A549 (cell line): ENCODE measurements at regions not wholly inside any gene's neighbourhood (a gene's known extent, or its start where the extent isn't known, plus 50 kb on each side); places are given as distances from the start of the nearest gene placed in this dataset.

ENCODE experiments used
- ATAC-seq, 2 experiments: fragments of 200-7000 bp in 1 of 2; fragments of >200 bp in 1 of 2; cut with Nextera tagmentation in 1 of 2; cut with Tn5 transposase in 1 of 2; 3 replicates each; pipeline versions ENCODE4 v1.8.0 to v1.9.1; 2018 to 2020; ENCODE audit warnings: mild to moderate bottlenecking in 1 of 2, moderate library complexity in 1 of 2
- CTCF ChIA-PET: fragments of 300-600 bp; sonication (Branson Sonifier 250); formaldehyde crosslinking; extraction: SDS; loops from one replicate; lab custom pipeline; 2021; ENCODE audit warnings: antibody characterized with exemption, inconsistent platforms; lab: Yijun Ruan, JAX
- POLR2A ChIA-PET: fragments of 350-600 bp; formaldehyde crosslinking; extraction: SDS; loops from one replicate; lab custom pipeline; 2021; ENCODE audit warnings: antibody characterized with exemption, inconsistent platforms; lab: Yijun Ruan, JAX
- DNase-seq, 2 experiments: peaks; one replicate each; pipeline versions ENCODE4 v3.0.0 to v3.0.0-alpha.2; 2011 to 2016; ENCODE audit warnings: low read depth in 1 of 2, low spot score in 1 of 2
- FAIRE-seq: peaks from 2 replicates; lab custom pipeline; 2011; peaks lifted over from hg19 to GRCh38; lab: Jason Lieb, UNC
- H3K27ac ChIP-seq, 2 experiments: fragments of >200 bp; sonication (Bioruptor Twin); formaldehyde crosslinking; 3 replicates each; pipeline ENCODE4 v1.5.1; 2016 to 2017
- H3K4me1 ChIP-seq: fragments of >200 bp; sonication (Bioruptor Twin); formaldehyde crosslinking; 3 replicates; pipeline ENCODE4 v1.6.1; 2016
- H3K4me2 ChIP-seq: fragments of >200 bp; sonication (Bioruptor Twin); formaldehyde crosslinking; 3 replicates; pipeline ENCODE4 v1.6.1; 2016
- H3K4me3 ChIP-seq: fragments of >200 bp; sonication (Bioruptor Twin); formaldehyde crosslinking; 3 replicates; pipeline ENCODE4 v1.5.1; 2016
- H3K9me3 ChIP-seq: fragments of >200 bp; sonication (Bioruptor Twin); formaldehyde crosslinking; 3 replicates; pipeline ENCODE4 v1.6.1; 2016
- CEBPB ChIP-seq, 2 experiments: fragments of >200 bp in 1 of 2; sonication (Bioruptor Twin) in 1 of 2; formaldehyde crosslinking in 1 of 2; IDR thresholded peaks; 2 replicates each; pipeline ENCODE4 v1.6.1; 2012 to 2016
- CHD2 ChIP-seq: fragments of 150-350 bp; IDR thresholded peaks from 2 replicates; pipeline ENCODE4 v1.6.1; 2014; ENCODE audit warnings: low read length; ENCODE audit not compliant: partially characterized antibody
- EHMT2 ChIP-seq: fragments of 200-600 bp; sonication (generic); IDR thresholded peaks from 2 replicates; pipeline ENCODE4 v1.6.1; 2016; ENCODE audit warnings: antibody characterized with exemption, low read depth, mild to moderate bottlenecking, moderate library complexity
- ESRRA ChIP-seq: fragments of 150-350 bp; IDR thresholded peaks from 2 replicates; pipeline ENCODE4 v1.6.1; 2014; ENCODE audit warnings: mild to moderate bottlenecking, low read length, borderline replicate concordance
- FOSL2 ChIP-seq, 2 experiments: fragments of 450-650 bp in 1 of 2; fragments of >200 bp in 1 of 2; sonication (Bioruptor Twin) in 1 of 2; formaldehyde crosslinking; IDR thresholded peaks; 2 replicates each; pipeline versions ENCODE4 v1.5.0 to v1.6.1; 2016 to 2020; ENCODE audit warnings: mild to moderate bottlenecking in 1 of 2, moderate library complexity in 1 of 2
- HEYL ChIP-seq: fragments of 250-450 bp; sonication (Bioruptor Pico); IDR thresholded peaks from 2 replicates; pipeline ENCODE4 v1.8.0; 2021; ENCODE audit warnings: mild to moderate bottlenecking, moderate library complexity
- HOXA7 ChIP-seq: fragments of 250-450 bp; sonication (Bioruptor Pico); IDR thresholded peaks from 2 replicates; pipeline ENCODE4 v1.5.0; 2020; ENCODE audit warnings: mild to moderate bottlenecking, moderate library complexity
- JUNB ChIP-seq: fragments of >200 bp; sonication (Bioruptor Twin); formaldehyde crosslinking; IDR thresholded peaks from 2 replicates; pipeline ENCODE4 v1.6.1; 2016
- MAFK ChIP-seq: fragments of 450-650 bp; IDR thresholded peaks from 2 replicates; pipeline ENCODE4 v1.6.1; 2014; ENCODE audit not compliant: partially characterized antibody
- PHF8 ChIP-seq: fragments of 200-600 bp; sonication (generic); IDR thresholded peaks from 2 replicates; pipeline ENCODE4 v1.6.1; 2016; ENCODE audit warnings: low read depth, mild to moderate bottlenecking, antibody characterized with exemption, moderate library complexity, borderline replicate concordance
- RAD21 ChIP-seq, 2 experiments: fragments of >200 bp in 1 of 2; sonication (Bioruptor Twin) in 1 of 2; formaldehyde crosslinking in 1 of 2; IDR thresholded peaks in 1 of 2; conservative IDR thresholded peaks in 1 of 2; 2 replicates in 1 of 2; 3 replicates in 1 of 2; pipeline ENCODE4 v1.6.1; 2012 to 2018; ENCODE audit warnings: inconsistent platforms in 1 of 2
- TFCP2L1 ChIP-seq: fragments of 250-450 bp; sonication (Bioruptor Pico); IDR thresholded peaks from 2 replicates; pipeline ENCODE4 v1.5.0; 2021; ENCODE audit warnings: mild to moderate bottlenecking
- ZNF302 ChIP-seq: fragments of 250-450 bp; sonication (Bioruptor Pico); IDR thresholded peaks from 2 replicates; pipeline ENCODE4 v1.9.0; 2021; ENCODE audit warnings: inconsistent platforms, mild to moderate bottlenecking, moderate library complexity
- WGBS: methylation state at CpG from one replicate; pipeline ENCODE4 v1.1.6; 2017; ENCODE audit errors: missing lambda C conversion rate; 5-methylcytosine and 5-hydroxymethylcytosine counted together
- TF ChIP-seq, protein P1 (sequence below): fragments of 250-450 bp; sonication (Bioruptor Pico); IDR thresholded peaks from 2 replicates; pipeline ENCODE4 v1.5.0; 2020; ENCODE audit warnings: low read depth, mild to moderate bottlenecking, moderate library complexity
- TF ChIP-seq, protein P2 (sequence below): fragments of 200-600 bp; sonication (generic); IDR thresholded peaks from 2 replicates; pipeline ENCODE4 v1.6.1; 2016; ENCODE audit warnings: antibody characterized with exemption, mild to moderate bottlenecking, moderate library complexity

DNA sequence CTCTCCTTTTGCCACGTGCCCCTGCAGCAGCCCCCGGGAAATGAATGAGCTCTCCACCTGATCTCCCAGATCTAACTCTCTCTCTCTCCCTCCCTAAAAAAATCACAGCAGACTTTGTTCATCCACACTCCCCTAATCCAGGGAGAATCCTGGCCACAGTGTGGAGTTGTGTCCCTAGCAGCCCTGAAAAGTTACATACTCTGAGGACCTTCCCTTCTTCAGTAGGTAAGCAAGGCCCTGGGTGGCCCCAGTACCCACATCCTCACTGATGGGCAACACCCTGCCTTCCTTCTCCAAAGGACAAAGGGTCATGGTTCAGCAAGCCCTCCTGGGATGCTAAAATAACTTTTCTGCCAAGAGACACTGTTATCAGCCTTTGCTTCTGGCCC, 76.9 kb upstream of the GLI2 start:
- Histone ChIP-seq H3K9me3 (peaks cover 2% of the 10 kb centered on the region; the same call in 1 of the 3 replicates), H3K27ac (no peak overlapping the region), H3K4me3 (no peak overlapping the region), H3K4me1 (no peaks in the 10 kb centered on the region), H3K4me2 (no peak overlapping the region)
- POLR2A ChIA-PET: no interaction called here
- WGBS: 28% methylated on average over 2 of the region's 2 CpGs
- FAIRE-seq (no peak), DNase-seq (no peak), ATAC-seq (no peak)
- no peak for TF ChIP-seq HOXA7 (CRISPR knock-in tag)
- CTCF ChIA-PET: interaction anchor here (1.0 to 1.7 kb wide), 3 partner anchors 19 to 427 kb away, joined by 3 to 4 read pairs (median 3); no protein-coding TSS in a partner anchor

DNA sequence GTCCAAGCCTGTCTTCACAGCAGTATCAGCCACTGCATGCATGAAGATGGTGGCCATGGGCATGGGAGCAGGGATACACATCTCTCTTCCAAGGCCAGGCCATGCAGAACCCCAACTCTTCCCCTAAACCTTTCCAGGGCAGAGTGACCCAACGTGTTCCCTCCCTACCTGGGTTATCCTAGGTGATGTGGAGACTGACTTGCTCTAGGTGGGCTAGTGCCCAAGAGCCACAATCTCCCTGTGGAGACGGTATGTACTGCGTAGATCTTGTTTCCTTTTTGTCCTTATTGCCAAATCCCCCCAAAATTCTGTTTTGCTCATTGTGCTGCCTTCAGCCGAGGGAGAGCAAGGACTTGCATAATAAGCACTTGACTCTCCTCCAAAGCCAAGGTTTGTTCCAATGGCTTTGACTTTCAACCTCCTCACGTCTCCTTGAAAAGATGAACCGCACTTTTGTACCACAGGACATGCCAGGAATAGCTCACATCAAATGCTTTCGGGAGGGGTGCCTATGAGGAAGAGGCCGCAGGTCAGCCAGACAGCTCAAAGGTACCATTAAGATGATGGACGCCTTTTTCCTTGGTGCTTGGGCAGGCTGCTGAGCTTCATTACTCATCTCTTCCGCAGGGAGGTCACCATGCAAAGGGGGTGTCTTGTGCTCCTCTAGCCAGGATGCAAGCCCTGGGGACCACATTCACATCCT, 76.2 kb upstream of the GLI2 start:
- no peak for DNase-seq
- Histone ChIP-seq H3K4me2 (no peak overlapping the region), H3K9me3 (peaks cover 5% of the 10 kb centered on the region; the same call in 1 of the 3 replicates), H3K27ac (no peak overlapping the region), H3K4me3 (no peak overlapping the region)
- CTCF ChIA-PET: interaction anchor here (0.7 to 2.2 kb wide), 5 partner anchors 9 to 325 kb away, joined by 3 to 9 read pairs (median 3); no protein-coding TSS in a partner anchor
- FAIRE-seq: no peak
- no peak for ATAC-seq
- WGBS: 72% methylated on average over 10 of the region's 10 CpGs
- TF ChIP-seq HOXA7 (CRISPR knock-in tag) (no peak), TFCP2L1 (CRISPR knock-in tag) (no peak), JUNB (no peak), EHMT2 (no peak), FOSL2 (IDR thresholded peaks at IDR 0.05) (no peak), FOSL2 (CRISPR knock-in tag; IDR thresholded peaks at IDR 0.05) (no peak), ESRRA (no peak), HEYL (CRISPR knock-in tag) (no peak)
- TF ChIP-seq, all 56 proteins: peak for 0
- POLR2A ChIA-PET: no interaction called here
- H3K4me1 ChIP-seq: no peaks in the 10 kb centered on the region

DNA sequence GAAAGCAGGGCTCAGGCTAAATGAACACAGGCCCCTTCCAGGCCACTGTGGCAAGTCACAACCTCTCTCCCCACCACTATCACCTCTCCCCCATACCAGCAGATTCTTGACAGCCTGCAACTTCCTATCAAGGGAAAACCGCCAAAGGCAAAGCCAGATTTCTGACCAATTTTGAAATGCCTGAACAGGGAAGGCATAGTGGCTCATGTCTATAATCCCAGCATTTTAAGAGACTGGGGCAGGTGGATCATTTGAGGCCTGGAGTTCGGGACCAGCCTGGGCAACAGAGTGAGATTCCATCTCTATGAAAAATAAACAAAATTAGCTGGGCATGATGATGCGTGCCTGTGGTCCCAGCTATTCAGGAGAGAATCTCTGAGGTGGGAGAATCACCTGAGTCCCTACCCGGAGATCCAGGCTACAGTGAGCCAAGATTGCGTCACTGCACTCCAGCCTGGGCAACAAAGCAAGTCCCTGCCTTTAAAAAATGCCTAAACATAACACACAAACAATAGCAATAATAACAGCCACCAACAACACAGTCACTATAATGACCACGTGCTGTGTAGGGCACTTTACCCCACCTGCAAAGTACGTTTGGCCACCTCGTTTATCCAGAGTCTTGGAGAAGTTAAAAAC, 75.5 kb upstream of the GLI2 start:
- FAIRE-seq: no peak
- TF ChIP-seq, protein P1, sequence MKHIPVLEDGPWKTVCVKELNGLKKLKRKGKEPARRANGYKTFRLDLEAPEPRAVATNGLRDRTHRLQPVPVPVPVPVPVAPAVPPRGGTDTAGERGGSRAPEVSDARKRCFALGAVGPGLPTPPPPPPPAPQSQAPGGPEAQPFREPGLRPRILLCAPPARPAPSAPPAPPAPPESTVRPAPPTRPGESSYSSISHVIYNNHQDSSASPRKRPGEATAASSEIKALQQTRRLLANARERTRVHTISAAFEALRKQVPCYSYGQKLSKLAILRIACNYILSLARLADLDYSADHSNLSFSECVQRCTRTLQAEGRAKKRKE (CRISPR knock-in tag): no peak
- no peak for TF ChIP-seq PHF8
- no peak for TF ChIP-seq RAD21 (conservative IDR thresholded peaks at IDR 0.05 in 1 of 2, IDR thresholded peaks at IDR 0.05 in 1 of 2)
- no peak for TF ChIP-seq CHD2
- TF ChIP-seq HEYL (CRISPR knock-in tag): no peak
- TF ChIP-seq CEBPB (IDR thresholded peaks at IDR 0.05): peak in 1 of 2 experiments; percentile 40; a peak in 1 of 4 replicates
- no peak for TF ChIP-seq MAFK
- TF ChIP-seq, protein P2, sequence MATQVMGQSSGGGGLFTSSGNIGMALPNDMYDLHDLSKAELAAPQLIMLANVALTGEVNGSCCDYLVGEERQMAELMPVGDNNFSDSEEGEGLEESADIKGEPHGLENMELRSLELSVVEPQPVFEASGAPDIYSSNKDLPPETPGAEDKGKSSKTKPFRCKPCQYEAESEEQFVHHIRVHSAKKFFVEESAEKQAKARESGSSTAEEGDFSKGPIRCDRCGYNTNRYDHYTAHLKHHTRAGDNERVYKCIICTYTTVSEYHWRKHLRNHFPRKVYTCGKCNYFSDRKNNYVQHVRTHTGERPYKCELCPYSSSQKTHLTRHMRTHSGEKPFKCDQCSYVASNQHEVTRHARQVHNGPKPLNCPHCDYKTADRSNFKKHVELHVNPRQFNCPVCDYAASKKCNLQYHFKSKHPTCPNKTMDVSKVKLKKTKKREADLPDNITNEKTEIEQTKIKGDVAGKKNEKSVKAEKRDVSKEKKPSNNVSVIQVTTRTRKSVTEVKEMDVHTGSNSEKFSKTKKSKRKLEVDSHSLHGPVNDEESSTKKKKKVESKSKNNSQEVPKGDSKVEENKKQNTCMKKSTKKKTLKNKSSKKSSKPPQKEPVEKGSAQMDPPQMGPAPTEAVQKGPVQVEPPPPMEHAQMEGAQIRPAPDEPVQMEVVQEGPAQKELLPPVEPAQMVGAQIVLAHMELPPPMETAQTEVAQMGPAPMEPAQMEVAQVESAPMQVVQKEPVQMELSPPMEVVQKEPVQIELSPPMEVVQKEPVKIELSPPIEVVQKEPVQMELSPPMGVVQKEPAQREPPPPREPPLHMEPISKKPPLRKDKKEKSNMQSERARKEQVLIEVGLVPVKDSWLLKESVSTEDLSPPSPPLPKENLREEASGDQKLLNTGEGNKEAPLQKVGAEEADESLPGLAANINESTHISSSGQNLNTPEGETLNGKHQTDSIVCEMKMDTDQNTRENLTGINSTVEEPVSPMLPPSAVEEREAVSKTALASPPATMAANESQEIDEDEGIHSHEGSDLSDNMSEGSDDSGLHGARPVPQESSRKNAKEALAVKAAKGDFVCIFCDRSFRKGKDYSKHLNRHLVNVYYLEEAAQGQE: no peak
- TF ChIP-seq ZNF302: no peak
- TF ChIP-seq, all 56 proteins: peak for 1
- Histone ChIP-seq H3K27ac (no peak overlapping the region), H3K9me3 (peaks cover 10% of the 10 kb centered on the region), H3K4me1 (no peaks in the 10 kb centered on the region), H3K4me2 (no peak overlapping the region), H3K4me3 (no peak overlapping the region)
- ATAC-seq (no peak), DNase-seq (no peak)
- ChIA-PET CTCF (interaction anchor here (0.8 to 2.2 kb wide), 3 partner anchors 10 to 326 kb away, joined by 3 to 9 read pairs (median 5); no protein-coding TSS in a partner anchor), POLR2A (no interaction called here)
- 45% methylated on average over 8 of the region's 8 CpGs for WGBS
